HL-60 (cell line): ENCODE measurements at regions not wholly inside any gene's neighbourhood (a gene's known extent, or its start where the extent isn't known, plus 50 kb on each side); places are given as distances from the start of the nearest gene placed in this dataset.

Source experiments
- DNase-seq, 2 experiments: peaks; one replicate each; pipeline ENCODE4 v3.0.0-alpha.2; 2010 to 2020; ENCODE audit warnings: low read depth in 1 of 2, low spot score in 1 of 2
- H3K27ac ChIP-seq: fragments of 250-450 bp; sonication (Bioruptor Pico); replicated peaks from 2 replicates; pipeline ENCODE4 v1.5.1; 2020; ENCODE audit warnings: mild to moderate bottlenecking, moderate library complexity
- H3K27me3 ChIP-seq: fragments of 250-450 bp; sonication (Bioruptor Pico); 2 replicates; pipeline ENCODE4 v1.5.1; 2021; ENCODE audit warnings: mild to moderate bottlenecking, moderate library complexity; ENCODE audit not compliant: insufficient read depth, poor library complexity, severe bottlenecking
- H3K4me3 ChIP-seq: replicated peaks from 2 replicates; pipeline ENCODE4 v1.5.1; 2011; ENCODE audit warnings: mild to moderate bottlenecking, control low read depth, low read length; ENCODE audit not compliant: insufficient read depth
- GABPA ChIP-seq: IDR thresholded peaks from 2 replicates; pipeline ENCODE4 v1.6.1; 2012; ENCODE audit warnings: low read depth
- POLR2AphosphoS5 ChIP-seq: IDR thresholded peaks from 2 replicates; pipeline ENCODE4 v1.6.1; 2012; ENCODE audit warnings: low read depth
- SPI1 ChIP-seq: IDR thresholded peaks from 2 replicates; pipeline ENCODE4 v1.6.1; 2012; ENCODE audit warnings: low read depth, mild to moderate bottlenecking, borderline replicate concordance
- TF ChIP-seq, protein P1 (sequence below): IDR thresholded peaks from 2 replicates; pipeline ENCODE4 v1.6.1; 2012; ENCODE audit warnings: low read depth; ENCODE audit not compliant: insufficient replicate concordance
- TF ChIP-seq, protein P2 (sequence below): IDR thresholded peaks from one replicate; pipeline ENCODE4 v1.5.1; 2011; ENCODE audit warnings: low read length, control low read depth, inconsistent platforms; ENCODE audit not compliant: insufficient read depth

- no peak for DNase-seq
- no peak overlapping the region for H3K27ac ChIP-seq
- H3K27me3 ChIP-seq: no peaks in the 10 kb centered on the region
- H3K4me3 ChIP-seq: no peak overlapping the region
- TF ChIP-seq SPI1: no peak
- TF ChIP-seq, protein P1, sequence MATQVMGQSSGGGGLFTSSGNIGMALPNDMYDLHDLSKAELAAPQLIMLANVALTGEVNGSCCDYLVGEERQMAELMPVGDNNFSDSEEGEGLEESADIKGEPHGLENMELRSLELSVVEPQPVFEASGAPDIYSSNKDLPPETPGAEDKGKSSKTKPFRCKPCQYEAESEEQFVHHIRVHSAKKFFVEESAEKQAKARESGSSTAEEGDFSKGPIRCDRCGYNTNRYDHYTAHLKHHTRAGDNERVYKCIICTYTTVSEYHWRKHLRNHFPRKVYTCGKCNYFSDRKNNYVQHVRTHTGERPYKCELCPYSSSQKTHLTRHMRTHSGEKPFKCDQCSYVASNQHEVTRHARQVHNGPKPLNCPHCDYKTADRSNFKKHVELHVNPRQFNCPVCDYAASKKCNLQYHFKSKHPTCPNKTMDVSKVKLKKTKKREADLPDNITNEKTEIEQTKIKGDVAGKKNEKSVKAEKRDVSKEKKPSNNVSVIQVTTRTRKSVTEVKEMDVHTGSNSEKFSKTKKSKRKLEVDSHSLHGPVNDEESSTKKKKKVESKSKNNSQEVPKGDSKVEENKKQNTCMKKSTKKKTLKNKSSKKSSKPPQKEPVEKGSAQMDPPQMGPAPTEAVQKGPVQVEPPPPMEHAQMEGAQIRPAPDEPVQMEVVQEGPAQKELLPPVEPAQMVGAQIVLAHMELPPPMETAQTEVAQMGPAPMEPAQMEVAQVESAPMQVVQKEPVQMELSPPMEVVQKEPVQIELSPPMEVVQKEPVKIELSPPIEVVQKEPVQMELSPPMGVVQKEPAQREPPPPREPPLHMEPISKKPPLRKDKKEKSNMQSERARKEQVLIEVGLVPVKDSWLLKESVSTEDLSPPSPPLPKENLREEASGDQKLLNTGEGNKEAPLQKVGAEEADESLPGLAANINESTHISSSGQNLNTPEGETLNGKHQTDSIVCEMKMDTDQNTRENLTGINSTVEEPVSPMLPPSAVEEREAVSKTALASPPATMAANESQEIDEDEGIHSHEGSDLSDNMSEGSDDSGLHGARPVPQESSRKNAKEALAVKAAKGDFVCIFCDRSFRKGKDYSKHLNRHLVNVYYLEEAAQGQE: no peak
- TF ChIP-seq POLR2AphosphoS5: no peak
- TF ChIP-seq GABPA: no peak
- TF ChIP-seq, protein P2, sequence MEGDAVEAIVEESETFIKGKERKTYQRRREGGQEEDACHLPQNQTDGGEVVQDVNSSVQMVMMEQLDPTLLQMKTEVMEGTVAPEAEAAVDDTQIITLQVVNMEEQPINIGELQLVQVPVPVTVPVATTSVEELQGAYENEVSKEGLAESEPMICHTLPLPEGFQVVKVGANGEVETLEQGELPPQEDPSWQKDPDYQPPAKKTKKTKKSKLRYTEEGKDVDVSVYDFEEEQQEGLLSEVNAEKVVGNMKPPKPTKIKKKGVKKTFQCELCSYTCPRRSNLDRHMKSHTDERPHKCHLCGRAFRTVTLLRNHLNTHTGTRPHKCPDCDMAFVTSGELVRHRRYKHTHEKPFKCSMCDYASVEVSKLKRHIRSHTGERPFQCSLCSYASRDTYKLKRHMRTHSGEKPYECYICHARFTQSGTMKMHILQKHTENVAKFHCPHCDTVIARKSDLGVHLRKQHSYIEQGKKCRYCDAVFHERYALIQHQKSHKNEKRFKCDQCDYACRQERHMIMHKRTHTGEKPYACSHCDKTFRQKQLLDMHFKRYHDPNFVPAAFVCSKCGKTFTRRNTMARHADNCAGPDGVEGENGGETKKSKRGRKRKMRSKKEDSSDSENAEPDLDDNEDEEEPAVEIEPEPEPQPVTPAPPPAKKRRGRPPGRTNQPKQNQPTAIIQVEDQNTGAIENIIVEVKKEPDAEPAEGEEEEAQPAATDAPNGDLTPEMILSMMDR: no peak
Measured at GRCh38 chr16:17541324-17541723, 70.6 kb upstream of the XYLT1 start.

- no peak overlapping the region for H3K4me3 ChIP-seq
- no peak for DNase-seq
- H3K27me3 ChIP-seq: no peaks in the 10 kb centered on the region
- TF ChIP-seq, protein P2: no peak
- TF ChIP-seq, protein P1: no peak
- TF ChIP-seq POLR2AphosphoS5 (no peak), SPI1 (no peak), GABPA (no peak)
- no peak overlapping the region for H3K27ac ChIP-seq
Measured at GRCh38 chr16:17538927-17539326, 68.2 kb upstream of the XYLT1 start.

- DNase-seq: no peak
- H3K4me3 ChIP-seq: no peak overlapping the region
- no peak overlapping the region for H3K27ac ChIP-seq
- H3K27me3 ChIP-seq: peaks cover 2% of the 10 kb centered on the region
- TF ChIP-seq, protein P2: no peak
- no peak for TF ChIP-seq POLR2AphosphoS5
- no peak for TF ChIP-seq GABPA
Measured at GRCh38 chr16:17532338-17532995, 61.7 kb upstream of the XYLT1 start.
